Natural killer cell (primary cell): ENCODE measurements at regions not wholly inside any gene's neighbourhood (a gene's known extent, or its start where the extent isn't known, plus 50 kb on each side); places are given as distances from the start of the nearest gene placed in this dataset.

Source experiments
- ATAC-seq, 3 donors: fragments of 150-1000 bp in 2 of 3; fragments of 200-7000 bp in 1 of 3; cut with Tn5 transposase; 1 replicate in 1 of 3; 2 replicates in 2 of 3; pipeline ENCODE4 v1.10.0; 2021; ENCODE audit warnings: mild to moderate bottlenecking in 2 of 3, moderate library complexity in 2 of 3
- DNase-seq, 2 donors: peaks; one replicate each; pipeline versions ENCODE4 v3.0.0 to v3.0.0-alpha.2; 2013 to 2021; ENCODE audit warnings: mixed read lengths in 1 of 2
- H3K27ac ChIP-seq: one replicate; pipeline ENCODE4 v1.5.1; 2013; ENCODE audit warnings: mild to moderate bottlenecking, low read length
- H3K27me3 ChIP-seq: one replicate; pipeline ENCODE4 v1.6.1; 2013; ENCODE audit warnings: low read length; ENCODE audit not compliant: control insufficient read depth, insufficient read depth
- H3K36me3 ChIP-seq: one replicate; pipeline ENCODE4 v1.6.1; 2013; ENCODE audit warnings: low read length; ENCODE audit not compliant: control insufficient read depth, insufficient read depth
- H3K4me1 ChIP-seq: one replicate; pipeline ENCODE4 v1.6.1; 2013; ENCODE audit warnings: low read length; ENCODE audit not compliant: control insufficient read depth, insufficient read depth
- H3K4me3 ChIP-seq: one replicate; pipeline ENCODE4 v1.5.1; 2013; ENCODE audit warnings: low read length
- H3K9me3 ChIP-seq: one replicate; pipeline ENCODE4 v1.6.1; 2013; ENCODE audit warnings: low read length; ENCODE audit not compliant: control insufficient read depth, insufficient read depth
- H3K27ac Mint-ChIP-seq, 2 donors: one replicate each; pipeline ENCODE4 v1.8.0; 2022; ENCODE audit warnings: mild to moderate bottlenecking in 2 of 2, mixed read lengths in 2 of 2, moderate library complexity in 1 of 2
- H3K27me3 Mint-ChIP-seq, 2 donors: one replicate each; pipeline ENCODE4 v1.8.0; 2022; ENCODE audit warnings: low read depth in 2 of 2, mixed read lengths in 2 of 2
- H3K36me3 Mint-ChIP-seq: one replicate; pipeline ENCODE4 v1.8.0; 2022; ENCODE audit warnings: mixed read lengths
- H3K4me1 Mint-ChIP-seq, 2 donors: one replicate each; pipeline ENCODE4 v1.8.0; 2022; ENCODE audit warnings: mixed read lengths in 2 of 2
- H3K4me3 Mint-ChIP-seq: one replicate; pipeline ENCODE4 v1.8.0; 2022; ENCODE audit warnings: mild to moderate bottlenecking, moderate library complexity, mixed read lengths
- H3K9me3 Mint-ChIP-seq, 2 donors: one replicate each; pipeline ENCODE4 v1.8.0; 2022; ENCODE audit warnings: mixed read lengths in 2 of 2
- WGBS: methylation state at CpG from one replicate; pipeline ENCODE4 v1.1.7; 2013; ENCODE audit warnings: missing lambda C conversion rate; ENCODE audit not compliant: insufficient coverage; 5-methylcytosine and 5-hydroxymethylcytosine counted together
- intact Hi-C: fragments of 100-400 bp; cut with micrococcal nuclease; formaldehyde crosslinking; loops from one replicate; pipeline ENCODE4 v1.14.2; 2022
- TF ChIP-seq, protein P1 (sequence below): fragments of 200-600 bp; IDR thresholded peaks from one replicate; pipeline ENCODE4 v1.8.0; 2022; ENCODE audit warnings: antibody characterized with exemption

DNA sequence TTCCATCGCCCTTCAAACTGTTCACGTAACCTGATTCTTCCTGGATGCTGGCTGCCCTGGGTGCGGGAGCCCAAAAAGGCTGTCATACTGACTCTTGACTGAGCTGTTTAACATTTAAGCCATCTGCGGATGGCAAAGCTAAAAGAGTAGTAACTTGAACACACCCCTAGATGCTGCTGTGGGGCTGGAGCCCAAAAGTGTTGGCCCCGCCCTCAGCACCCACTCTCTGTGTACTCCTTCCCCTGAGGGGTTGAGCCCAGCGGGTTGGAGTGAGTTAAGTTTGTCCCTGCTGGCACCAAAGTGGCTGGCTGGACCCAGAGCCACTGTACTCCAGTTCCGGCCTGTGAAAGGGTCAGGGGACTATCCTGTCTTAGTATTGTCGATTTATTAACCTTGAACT is 640.6 kb downstream of the PTPRU start:
- Histone ChIP-seq H3K4me1 (no peaks in the 10 kb centered on the region), H3K27me3 (no peaks in the 10 kb centered on the region), H3K27ac (no peak overlapping the region), H3K4me3 (no peak overlapping the region), H3K9me3 (no peaks in the 10 kb centered on the region), H3K36me3 (no peaks in the 10 kb centered on the region)
- 92% methylated on average over 8 of the region's 8 CpGs for WGBS
- no peak overlapping the region for H3K4me3 Mint-ChIP-seq
- no peaks in the 10 kb centered on the region for H3K9me3 Mint-ChIP-seq
- no peaks in the 10 kb centered on the region for H3K36me3 Mint-ChIP-seq
- intact Hi-C loops: no loop called here
- peaks cover 7 to 8% of the 10 kb centered on the region in 2 donors for H3K27me3 Mint-ChIP-seq
- H3K27ac Mint-ChIP-seq: no peak overlapping the region
- no peaks in the 10 kb centered on the region for H3K4me1 Mint-ChIP-seq
- no peak for DNase-seq
- TF ChIP-seq, protein P1, sequence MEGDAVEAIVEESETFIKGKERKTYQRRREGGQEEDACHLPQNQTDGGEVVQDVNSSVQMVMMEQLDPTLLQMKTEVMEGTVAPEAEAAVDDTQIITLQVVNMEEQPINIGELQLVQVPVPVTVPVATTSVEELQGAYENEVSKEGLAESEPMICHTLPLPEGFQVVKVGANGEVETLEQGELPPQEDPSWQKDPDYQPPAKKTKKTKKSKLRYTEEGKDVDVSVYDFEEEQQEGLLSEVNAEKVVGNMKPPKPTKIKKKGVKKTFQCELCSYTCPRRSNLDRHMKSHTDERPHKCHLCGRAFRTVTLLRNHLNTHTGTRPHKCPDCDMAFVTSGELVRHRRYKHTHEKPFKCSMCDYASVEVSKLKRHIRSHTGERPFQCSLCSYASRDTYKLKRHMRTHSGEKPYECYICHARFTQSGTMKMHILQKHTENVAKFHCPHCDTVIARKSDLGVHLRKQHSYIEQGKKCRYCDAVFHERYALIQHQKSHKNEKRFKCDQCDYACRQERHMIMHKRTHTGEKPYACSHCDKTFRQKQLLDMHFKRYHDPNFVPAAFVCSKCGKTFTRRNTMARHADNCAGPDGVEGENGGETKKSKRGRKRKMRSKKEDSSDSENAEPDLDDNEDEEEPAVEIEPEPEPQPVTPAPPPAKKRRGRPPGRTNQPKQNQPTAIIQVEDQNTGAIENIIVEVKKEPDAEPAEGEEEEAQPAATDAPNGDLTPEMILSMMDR: no peak
- ATAC-seq: no peak

DNA sequence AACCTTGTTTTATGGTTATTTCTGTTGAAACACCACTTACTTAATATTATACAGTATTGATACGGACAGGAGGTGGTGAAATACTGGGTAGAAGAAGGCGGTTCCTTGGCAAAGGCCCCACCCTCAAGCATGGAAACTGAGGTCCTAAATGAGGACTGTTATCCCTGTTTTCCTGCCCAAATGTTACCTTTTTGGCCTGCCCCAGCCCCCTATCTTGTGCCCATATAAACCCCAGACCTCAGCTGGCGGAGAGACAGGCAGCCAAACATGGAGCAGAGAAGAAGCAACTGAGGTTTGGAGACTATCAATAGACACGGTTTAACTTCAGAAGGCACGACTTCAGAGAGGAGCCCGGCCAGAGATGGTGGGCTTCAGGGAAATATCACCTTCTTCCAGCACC is 640.1 kb downstream of the PTPRU start:
- intact Hi-C loops: no loop called here
- Histone ChIP-seq H3K36me3 (no peaks in the 10 kb centered on the region), H3K27me3 (no peaks in the 10 kb centered on the region), H3K4me3 (no peak overlapping the region), H3K4me1 (no peaks in the 10 kb centered on the region), H3K27ac (no peak overlapping the region), H3K9me3 (no peaks in the 10 kb centered on the region)
- Mint-ChIP-seq H3K27ac (no peak overlapping the region), H3K27me3 (peaks cover 7 to 8% of the 10 kb centered on the region in 2 donors), H3K4me1 (no peaks in the 10 kb centered on the region), H3K36me3 (no peaks in the 10 kb centered on the region), H3K4me3 (no peak overlapping the region), H3K9me3 (no peaks in the 10 kb centered on the region)
- DNase-seq: no peak
- 92% methylated on average over 5 of the region's 6 CpGs for WGBS
- TF ChIP-seq, protein P1: no peak
- no peak for ATAC-seq

DNA sequence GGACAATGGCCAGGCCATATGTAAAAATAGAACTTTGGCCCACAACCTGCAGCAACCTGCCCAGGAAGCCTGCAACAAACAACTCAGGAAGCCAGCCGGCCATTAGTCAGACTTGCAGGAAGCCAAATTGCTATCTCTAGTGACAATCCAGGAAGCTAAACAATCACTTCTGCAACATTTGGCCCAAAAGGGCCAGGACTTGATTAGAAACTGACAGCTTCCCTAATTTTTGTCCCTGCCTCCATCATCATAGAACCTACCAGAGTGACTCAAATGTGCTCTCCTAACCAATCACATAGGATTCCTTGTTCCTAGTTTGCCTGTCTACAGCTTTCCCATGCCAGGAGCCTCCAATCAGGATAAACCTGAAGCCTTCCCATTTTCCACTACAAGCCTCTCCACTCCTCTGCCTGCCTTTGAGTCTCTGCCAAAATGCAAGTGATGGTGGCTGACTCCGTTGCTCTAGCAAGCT is 639.3 kb downstream of the PTPRU start:
- intact Hi-C loops: no loop called here
- ATAC-seq (no peak), DNase-seq (no peak)
- H3K36me3 Mint-ChIP-seq: no peaks in the 10 kb centered on the region
- 21% methylated on average over 2 of the region's 2 CpGs for WGBS
- no peak overlapping the region for H3K4me3 ChIP-seq
- H3K27me3 Mint-ChIP-seq: peaks cover 7 to 8% of the 10 kb centered on the region in 2 donors
- no peak overlapping the region for H3K27ac ChIP-seq
- no peak overlapping the region for H3K27ac Mint-ChIP-seq
- H3K4me3 Mint-ChIP-seq: no peak overlapping the region
- H3K4me1 ChIP-seq: no peaks in the 10 kb centered on the region
- H3K4me1 Mint-ChIP-seq: no peaks in the 10 kb centered on the region
- no peaks in the 10 kb centered on the region for H3K27me3 ChIP-seq
- H3K9me3 ChIP-seq: no peaks in the 10 kb centered on the region
- TF ChIP-seq, protein P1: no peak
- no peaks in the 10 kb centered on the region for H3K9me3 Mint-ChIP-seq
- no peaks in the 10 kb centered on the region for H3K36me3 ChIP-seq

DNA sequence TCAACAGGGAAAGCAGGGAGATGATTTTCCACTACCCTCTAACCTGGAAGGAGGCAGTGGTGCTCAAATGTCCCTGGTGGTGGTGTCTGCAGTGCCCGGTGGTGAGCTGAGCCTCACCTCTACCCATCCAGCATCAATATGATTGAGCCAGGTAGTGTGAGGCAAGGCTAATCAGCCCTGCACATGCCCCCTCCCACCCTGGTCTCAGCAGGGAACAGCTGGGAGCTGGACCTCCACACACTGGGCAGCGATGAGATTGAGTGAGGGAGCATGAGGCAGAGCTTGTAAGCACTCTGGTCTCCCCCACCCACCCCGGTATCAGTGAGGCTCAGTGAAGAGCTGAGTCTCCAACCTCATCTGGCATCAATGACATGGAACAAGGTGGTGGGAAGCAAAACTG is 634.3 kb downstream of the PTPRU start:
- no peak overlapping the region for H3K27ac ChIP-seq
- H3K27ac Mint-ChIP-seq: no peak overlapping the region
- no peaks in the 10 kb centered on the region for H3K4me1 ChIP-seq
- TF ChIP-seq, protein P1: no peak
- no peaks in the 10 kb centered on the region for H3K27me3 ChIP-seq
- ATAC-seq: no peak
- no peak for DNase-seq
- no peaks in the 10 kb centered on the region for H3K36me3 Mint-ChIP-seq
- intact Hi-C loops: no loop called here
- WGBS: 78% methylated on average over 3 of the region's 3 CpGs
- no peak overlapping the region for H3K4me3 ChIP-seq
- no peaks in the 10 kb centered on the region for H3K9me3 Mint-ChIP-seq
- no peaks in the 10 kb centered on the region for H3K4me1 Mint-ChIP-seq
- no peaks in the 10 kb centered on the region for H3K36me3 ChIP-seq
- H3K9me3 ChIP-seq: no peaks in the 10 kb centered on the region
- no peak overlapping the region for H3K4me3 Mint-ChIP-seq
- H3K27me3 Mint-ChIP-seq: peaks cover 0 to 19% of the 10 kb centered on the region in 2 donors
